Fibroblast of peridontal ligament (primary cell): ENCODE measurements at regions not wholly inside any gene's neighbourhood (a gene's known extent, or its start where the extent isn't known, plus 50 kb on each side); places are given as distances from the start of the nearest gene placed in this dataset.
"Not testable (repeated sequence)": the region's sequence is repeated elsewhere in the genome, so short reads cannot be mapped to it uniquely, and the experiment has no call there.

Experiments used
- DNase-seq: peaks from one replicate; pipeline ENCODE4 v3.0.0-alpha.2; 2010; ENCODE audit errors: extremely low read depth

GRCh38 chr18:5830902-5831301 lies 64.4 kb downstream of the TMEM200C start:
- not testable (repeated sequence) for DNase-seq

- no peak for DNase-seq
These were observed 66.4 kb downstream of the TMEM200C start for GRCh38 chr18:5828913-5829312.

GRCh38 chr18:5825663-5826062 lies 69.7 kb downstream of the TMEM200C start:
- DNase-seq: no peak

GRCh38 chr18:5824370-5824984 lies 70.8 kb downstream of the TMEM200C start:
- DNase-seq: no peak

- DNase-seq: no peak
These were observed 77.5 kb downstream of the TMEM200C start for GRCh38 chr18:5817816-5818215.

GRCh38 chr18:5806860-5807259 lies 88.5 kb downstream of the TMEM200C start:
- DNase-seq: no peak

- DNase-seq: no peak
These were observed 107.4 kb downstream of the TMEM200C start for GRCh38 chr18:5787936-5788335.

- no peak for DNase-seq
These were observed 115.4 kb downstream of the TMEM200C start for GRCh38 chr18:5779922-5780321.

- DNase-seq: peak; percentile 16
These were observed 122.8 kb downstream of the TMEM200C start for GRCh38 chr18:5772306-5773105.

GRCh38 chr18:5771343-5771742 lies 124.0 kb downstream of the TMEM200C start:
- no peak for DNase-seq

GRCh38 chr18:5770176-5770575 lies 125.1 kb downstream of the TMEM200C start:
- DNase-seq: no peak

- no peak for DNase-seq
These were observed 126.9 kb downstream of the TMEM200C start for GRCh38 chr18:5768454-5768853.

- DNase-seq: no peak
These were observed 136.1 kb downstream of the TMEM200C start for GRCh38 chr18:5759194-5759593.

- no peak for DNase-seq
These were observed 138.5 kb downstream of the TMEM200C start for GRCh38 chr18:5756823-5757222.

GRCh38 chr18:5747678-5748077 lies 147.6 kb downstream of the TMEM200C start:
- no peak for DNase-seq

GRCh38 chr18:5746844-5747243 lies 148.5 kb downstream of the TMEM200C start:
- no peak for DNase-seq

GRCh38 chr18:5744659-5745058 lies 150.7 kb downstream of the TMEM200C start:
- DNase-seq: no peak

- no peak for DNase-seq
These were observed 156.8 kb downstream of the TMEM200C start for GRCh38 chr18:5738526-5738925.

- no peak for DNase-seq
These were observed 163.0 kb downstream of the TMEM200C start for GRCh38 chr18:5732318-5732717.

- no peak for DNase-seq
These were observed 165.2 kb downstream of the TMEM200C start for GRCh38 chr18:5729983-5730699.

GRCh38 chr18:5728531-5728930 lies 166.8 kb downstream of the TMEM200C start:
- no peak for DNase-seq

- DNase-seq: no peak
These were observed 169.3 kb downstream of the TMEM200C start for GRCh38 chr18:5726011-5726410.

- no peak for DNase-seq
These were observed 173.4 kb downstream of the TMEM200C start for GRCh38 chr18:5721924-5722323.
